Endothelial cell of umbilical vein (primary cell): ENCODE measurements at regions not wholly inside any gene's neighbourhood (a gene's known extent, or its start where the extent isn't known, plus 50 kb on each side); places are given as distances from the start of the nearest gene placed in this dataset.

ENCODE experiments used
- BruUV-seq: library from RNA; stranded (reverse); fragments of 400-500 nt; replicated peaks from 2 replicates; lab custom pipeline; 2021; lab: Mats Ljungman, UMichigan
- CTCF ChIA-PET: fragments of 300-600, 350-600 bp; sonication (Branson Sonifier 250); formaldehyde crosslinking; loops from one replicate; lab custom pipeline; 2021; ENCODE audit warnings: antibody characterized with exemption, inconsistent platforms; lab: Charles Lee
- POLR2A ChIA-PET: fragments of 300-600, 350-600 bp; sonication (Branson Sonifier 250); formaldehyde crosslinking; loops from one replicate; lab custom pipeline; 2021; ENCODE audit warnings: antibody characterized with exemption, inconsistent platforms; lab: Charles Lee
- DNase-seq: peaks from one replicate; pipeline ENCODE4 v3.0.0-alpha.2; 2011; ENCODE audit warnings: low read depth, low spot score
- FAIRE-seq: peaks from 2 replicates; lab custom pipeline; 2011; peaks lifted over from hg19 to GRCh38; lab: Jason Lieb, UNC
- H2AFZ ChIP-seq: 2 replicates; pipeline ENCODE4 v1.6.0; 2012; ENCODE audit warnings: low read depth, low read length, control low read depth, inconsistent platforms
- H3K27ac ChIP-seq: 2 replicates; pipeline ENCODE4 v1.5.1; 2011; ENCODE audit warnings: low read depth, mild to moderate bottlenecking, control low read depth, low read length, moderate library complexity; ENCODE audit not compliant: insufficient read depth
- H3K27me3 ChIP-seq, 2 experiments: 2 replicates each; pipeline versions ENCODE4 v1.6.0 to v1.6.1; 2011; ENCODE audit warnings: low read length in 2 of 2, mixed read lengths in 1 of 2; ENCODE audit not compliant: control insufficient read depth in 2 of 2, insufficient read depth in 2 of 2
- H3K36me3 ChIP-seq, 2 experiments: 2 replicates in 1 of 2; 3 replicates in 1 of 2; pipeline ENCODE4 v1.5.1; 2011; ENCODE audit warnings: low read length in 2 of 2, mild to moderate bottlenecking in 1 of 2, moderate library complexity in 1 of 2; ENCODE audit not compliant: control insufficient read depth in 2 of 2, insufficient read depth in 2 of 2; ENCODE audit errors: extremely low read depth in 1 of 2
- H3K4me1 ChIP-seq: 3 replicates; pipeline ENCODE4 v1.5.1; 2011; ENCODE audit warnings: mild to moderate bottlenecking, low read length; ENCODE audit not compliant: control insufficient read depth, insufficient read depth; ENCODE audit errors: extremely low read depth
- H3K4me2 ChIP-seq: 2 replicates; pipeline ENCODE4 v1.6.1; 2011; ENCODE audit warnings: low read length, control low read depth, mixed read lengths; ENCODE audit not compliant: insufficient read depth
- H3K4me3 ChIP-seq, 3 experiments: fragments of 200-600 bp in 1 of 3; sonication (generic), shearing (Covaris generic) in 1 of 3; replicated peaks in 1 of 3; 2 replicates each; pipeline ENCODE4 v1.5.1; 2011 to 2016; ENCODE audit warnings: control low read depth in 3 of 3, low read length in 3 of 3, mild to moderate bottlenecking in 2 of 3, inconsistent platforms in 1 of 3, low read depth in 1 of 3, moderate library complexity in 1 of 3; ENCODE audit not compliant: insufficient read depth in 1 of 3
- H3K79me2 ChIP-seq: 2 replicates; pipeline ENCODE4 v1.6.0; 2012; ENCODE audit warnings: low read length, inconsistent platforms; ENCODE audit not compliant: control insufficient read depth, insufficient read depth
- H3K9ac ChIP-seq: replicated peaks from 2 replicates; pipeline ENCODE3; 2011; ENCODE audit warnings: low read length, control low read depth; ENCODE audit not compliant: insufficient read depth; ENCODE audit errors: extremely low read depth
- H3K9me1 ChIP-seq: replicated peaks from 3 replicates; pipeline ENCODE4 v1.6.0; 2011; ENCODE audit warnings: mild to moderate bottlenecking, low read length; ENCODE audit not compliant: control insufficient read depth, insufficient read depth; ENCODE audit errors: extremely low read depth
- H3K9me3 ChIP-seq: replicated peaks from 2 replicates; pipeline ENCODE4 v1.5.1; 2012; ENCODE audit warnings: low read length, inconsistent platforms; ENCODE audit not compliant: control insufficient read depth, insufficient read depth
- H4K20me1 ChIP-seq: replicated peaks from 2 replicates; pipeline ENCODE3; 2011; ENCODE audit warnings: mild to moderate bottlenecking, low read length; ENCODE audit not compliant: control insufficient read depth, insufficient read depth; ENCODE audit errors: extremely low read depth
- EZH2 ChIP-seq: IDR thresholded peaks from 2 replicates; pipeline ENCODE4 v1.6.1; 2012; ENCODE audit warnings: borderline replicate concordance, low read depth, mild to moderate bottlenecking, moderate library complexity, low read length, inconsistent platforms; ENCODE audit not compliant: severe bottlenecking
- FOS ChIP-seq: IDR thresholded peaks from 2 replicates; pipeline ENCODE4 v1.6.1; 2011; ENCODE audit warnings: mild to moderate bottlenecking, low read length, moderate library complexity, borderline replicate concordance; ENCODE audit not compliant: insufficient read depth
- GATA2 ChIP-seq: IDR thresholded peaks from 2 replicates; pipeline ENCODE4 v1.7.0; 2011; ENCODE audit warnings: low read depth, mild to moderate bottlenecking, moderate library complexity, mixed read lengths, low read length; ENCODE audit not compliant: insufficient read length, insufficient read depth
- JUN ChIP-seq: IDR thresholded peaks from 2 replicates; pipeline ENCODE4 v1.6.1; 2011; ENCODE audit warnings: borderline replicate concordance, low read depth; ENCODE audit not compliant: insufficient read length, insufficient read depth
- MYC ChIP-seq: IDR thresholded peaks from one replicate; pipeline ENCODE4 v1.6.1; 2011; ENCODE audit warnings: mild to moderate bottlenecking, low read depth, low read length
- POLR2A ChIP-seq: IDR thresholded peaks from 2 replicates; pipeline ENCODE4 v1.6.1; 2012; ENCODE audit warnings: low read depth, mild to moderate bottlenecking, control low read depth, low read length
- POLR2AphosphoS5 ChIP-seq: IDR thresholded peaks from 2 replicates; pipeline ENCODE4 v1.6.1; 2012; ENCODE audit warnings: low read depth, mild to moderate bottlenecking, control low read depth, low read length, moderate library complexity; ENCODE audit not compliant: insufficient read depth
- dilution Hi-C: fragments of 300-500 bp; cut with MboI; formaldehyde crosslinking; loops from one replicate; pipeline ENCODE4 v1.15.0; 2019; ENCODE audit warnings: low sequenced_read_pairs; ENCODE audit not compliant: extremely low pct_ligation_motif_present
- intact Hi-C: fragments of 100-400 bp; cut with micrococcal nuclease; formaldehyde crosslinking; loops from one replicate; pipeline ENCODE4 v1.10.0; 2022
- TF ChIP-seq, protein P1 (sequence below), 2 donors: IDR thresholded peaks; 1 replicate in 1 of 2; 2 replicates in 1 of 2; pipeline ENCODE4 v1.5.1; 2011; ENCODE audit warnings: low read length in 2 of 2, mild to moderate bottlenecking in 2 of 2, moderate library complexity in 2 of 2, control low read depth in 1 of 2, inconsistent platforms in 1 of 2, low read depth in 1 of 2; ENCODE audit not compliant: insufficient read depth in 1 of 2; ENCODE audit errors: extremely low read depth in 1 of 2
- TF ChIP-seq, protein P2 (sequence below): IDR thresholded peaks from 2 replicates; pipeline ENCODE4 v1.6.1; 2011; ENCODE audit not compliant: insufficient read depth, insufficient read length

DNA sequence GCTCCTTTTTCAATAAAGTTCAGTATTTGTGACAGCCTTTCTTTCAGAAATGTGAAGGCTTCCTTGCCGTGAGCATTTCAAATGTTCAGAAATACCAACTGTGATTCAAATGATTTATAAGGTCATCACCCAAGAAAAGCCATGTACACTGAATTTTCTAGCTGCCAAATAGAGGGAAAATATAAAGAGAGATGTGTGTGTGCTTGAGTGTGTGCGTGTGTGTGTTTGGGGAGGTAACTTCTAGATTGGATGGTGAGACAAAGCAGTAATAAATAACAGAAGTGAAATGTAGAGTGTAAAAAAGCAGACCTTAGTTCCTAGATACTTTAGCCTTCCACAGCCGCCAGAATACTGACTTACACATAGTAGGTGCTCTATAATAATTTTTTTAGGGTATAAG, 577.4 kb downstream of the TBL1XR1 start:
- intact Hi-C loops (no loop called here), dilution Hi-C loops (no loop called here)
- FAIRE-seq (no peak), DNase-seq (no peak)
- ChIA-PET POLR2A (no interaction called here), CTCF (interaction anchor here (1.9 kb wide), 1 partner anchor 18 kb away, joined by 4 read pairs; no protein-coding TSS in a partner anchor)
- no peaks in the 10 kb centered on the region for H3K79me2 ChIP-seq
- no peaks in the 10 kb centered on the region for H3K9me1 ChIP-seq
- H3K9ac ChIP-seq: no peak overlapping the region
- H3K4me1 ChIP-seq: no peaks in the 10 kb centered on the region
- H3K27me3 ChIP-seq: no peaks in the 10 kb centered on the region
- no peaks in the 10 kb centered on the region for H3K36me3 ChIP-seq
- H3K9me3 ChIP-seq: no peaks in the 10 kb centered on the region
- H3K4me3 ChIP-seq: no peak overlapping the region
- no TSS peak for BruUV-seq
- no peak overlapping the region for H2AFZ ChIP-seq
- no peak overlapping the region for H3K4me2 ChIP-seq
- no peaks in the 10 kb centered on the region for H4K20me1 ChIP-seq
- H3K27ac ChIP-seq: no peak overlapping the region
- TF ChIP-seq, protein P1, sequence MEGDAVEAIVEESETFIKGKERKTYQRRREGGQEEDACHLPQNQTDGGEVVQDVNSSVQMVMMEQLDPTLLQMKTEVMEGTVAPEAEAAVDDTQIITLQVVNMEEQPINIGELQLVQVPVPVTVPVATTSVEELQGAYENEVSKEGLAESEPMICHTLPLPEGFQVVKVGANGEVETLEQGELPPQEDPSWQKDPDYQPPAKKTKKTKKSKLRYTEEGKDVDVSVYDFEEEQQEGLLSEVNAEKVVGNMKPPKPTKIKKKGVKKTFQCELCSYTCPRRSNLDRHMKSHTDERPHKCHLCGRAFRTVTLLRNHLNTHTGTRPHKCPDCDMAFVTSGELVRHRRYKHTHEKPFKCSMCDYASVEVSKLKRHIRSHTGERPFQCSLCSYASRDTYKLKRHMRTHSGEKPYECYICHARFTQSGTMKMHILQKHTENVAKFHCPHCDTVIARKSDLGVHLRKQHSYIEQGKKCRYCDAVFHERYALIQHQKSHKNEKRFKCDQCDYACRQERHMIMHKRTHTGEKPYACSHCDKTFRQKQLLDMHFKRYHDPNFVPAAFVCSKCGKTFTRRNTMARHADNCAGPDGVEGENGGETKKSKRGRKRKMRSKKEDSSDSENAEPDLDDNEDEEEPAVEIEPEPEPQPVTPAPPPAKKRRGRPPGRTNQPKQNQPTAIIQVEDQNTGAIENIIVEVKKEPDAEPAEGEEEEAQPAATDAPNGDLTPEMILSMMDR (IDR thresholded peaks at IDR 0.05; ENCODE audit: extremely low read depth in 1 of 2, insufficient read depth in 1 of 2, low read depth in 1 of 2, low read length in 2 of 2): no peak
- TF ChIP-seq JUN (no peak), GATA2 (no peak), EZH2 (no peak), POLR2AphosphoS5 (no peak), POLR2A (no peak), MYC (no peak), FOS (no peak)
- TF ChIP-seq, protein P2, sequence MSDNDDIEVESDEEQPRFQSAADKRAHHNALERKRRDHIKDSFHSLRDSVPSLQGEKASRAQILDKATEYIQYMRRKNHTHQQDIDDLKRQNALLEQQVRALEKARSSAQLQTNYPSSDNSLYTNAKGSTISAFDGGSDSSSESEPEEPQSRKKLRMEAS: no peak
